Immature natural killer cell (primary cell): ENCODE measurements at regions not wholly inside any gene's neighbourhood (a gene's known extent, or its start where the extent isn't known, plus 50 kb on each side); places are given as distances from the start of the nearest gene placed in this dataset.

ENCODE experiments used
- DNase-seq, 3 donors: peaks; one replicate each; pipeline ENCODE4 v3.0.0; 2022; ENCODE audit warnings: mixed read lengths in 1 of 3
- H3K27ac Mint-ChIP-seq, 6 donors: one replicate each; pipeline ENCODE4 v1.8.0; 2020; ENCODE audit warnings: mixed read lengths in 6 of 6, mild to moderate bottlenecking in 5 of 6, inconsistent platforms in 4 of 6, moderate library complexity in 3 of 6
- H3K27me3 Mint-ChIP-seq, 3 donors: one replicate each; pipeline ENCODE4 v1.8.0; 2020 to 2021; ENCODE audit warnings: low read depth in 3 of 3, mild to moderate bottlenecking in 3 of 3, mixed read lengths in 3 of 3, moderate library complexity in 3 of 3, inconsistent platforms in 1 of 3
- H3K36me3 Mint-ChIP-seq, 3 donors: one replicate each; pipeline ENCODE4 v1.8.0; 2020; ENCODE audit warnings: mixed read lengths in 3 of 3, inconsistent platforms in 2 of 3, mild to moderate bottlenecking in 2 of 3
- H3K4me1 Mint-ChIP-seq, 2 donors: one replicate each; pipeline ENCODE4 v1.8.0; 2020; ENCODE audit warnings: inconsistent platforms in 2 of 2, mild to moderate bottlenecking in 2 of 2, mixed read lengths in 2 of 2, moderate library complexity in 1 of 2
- H3K4me3 Mint-ChIP-seq, 5 donors: one replicate each; pipeline ENCODE4 v1.8.0; 2020; ENCODE audit warnings: mild to moderate bottlenecking in 5 of 5, mixed read lengths in 5 of 5, inconsistent platforms in 3 of 5, moderate library complexity in 3 of 5
- H3K9me3 Mint-ChIP-seq, 6 donors: one replicate each; pipeline ENCODE4 v1.8.0; 2020; ENCODE audit warnings: mild to moderate bottlenecking in 6 of 6, mixed read lengths in 6 of 6, inconsistent platforms in 4 of 6, moderate library complexity in 3 of 6

DNA sequence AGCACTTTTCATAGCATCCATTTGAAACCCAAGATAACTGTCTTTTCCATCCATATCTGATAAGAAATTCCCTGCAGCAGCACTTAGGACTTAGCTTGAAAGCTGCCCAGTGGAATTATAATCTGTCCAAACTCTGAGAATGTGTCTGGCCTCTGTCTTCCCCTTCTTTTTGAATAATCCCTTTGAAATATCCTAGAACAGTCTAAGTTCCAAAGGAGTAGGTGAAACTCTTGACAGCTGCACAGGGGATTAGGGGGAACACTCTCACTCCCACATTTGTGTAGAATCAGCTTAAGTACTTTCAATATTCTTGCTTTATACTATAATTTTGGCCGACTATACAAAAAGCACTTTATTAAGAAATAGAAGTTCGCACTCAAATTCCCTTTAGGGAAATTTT is 157.7 kb downstream of the PAPSS1 start:
- Mint-ChIP-seq H3K27me3 (peaks cover 0 to 2% (median 2%) of the 10 kb centered on the region in 3 donors), H3K36me3 (no peaks in the 10 kb centered on the region), H3K4me3 (no peak overlapping the region), H3K4me1 (no peaks in the 10 kb centered on the region), H3K27ac (no peak overlapping the region), H3K9me3 (peaks cover 4 to 39% (median 8%) of the 10 kb centered on the region in 6 donors)
- DNase-seq: no peak

DNA sequence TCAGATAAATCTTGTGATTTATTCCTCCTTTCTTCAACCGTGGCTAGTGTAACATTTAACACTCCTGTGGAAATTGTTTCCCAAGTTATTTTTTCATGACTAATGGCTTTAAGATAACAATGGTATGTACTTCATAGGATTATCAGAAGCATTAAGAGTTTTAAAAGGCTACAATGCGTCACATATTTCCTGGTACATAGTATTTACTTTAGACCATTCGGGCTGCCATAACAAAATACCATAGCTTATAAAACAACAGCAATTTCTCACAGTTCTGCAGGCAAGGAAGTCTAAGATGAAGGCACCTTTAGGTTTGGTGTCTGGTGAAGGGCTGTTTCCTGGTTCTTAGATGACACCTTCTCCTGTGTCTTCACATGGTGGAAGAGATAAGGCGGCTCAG is 158.6 kb downstream of the PAPSS1 start:
- peaks cover 4 to 32% (median 6%) of the 10 kb centered on the region in 6 donors for H3K9me3 Mint-ChIP-seq
- H3K27ac Mint-ChIP-seq: no peak overlapping the region
- H3K4me1 Mint-ChIP-seq: no peaks in the 10 kb centered on the region
- no peak for DNase-seq
- H3K4me3 Mint-ChIP-seq: no peak overlapping the region
- H3K36me3 Mint-ChIP-seq: no peaks in the 10 kb centered on the region
- peaks cover 0 to 2% (median 2%) of the 10 kb centered on the region in 3 donors for H3K27me3 Mint-ChIP-seq

DNA sequence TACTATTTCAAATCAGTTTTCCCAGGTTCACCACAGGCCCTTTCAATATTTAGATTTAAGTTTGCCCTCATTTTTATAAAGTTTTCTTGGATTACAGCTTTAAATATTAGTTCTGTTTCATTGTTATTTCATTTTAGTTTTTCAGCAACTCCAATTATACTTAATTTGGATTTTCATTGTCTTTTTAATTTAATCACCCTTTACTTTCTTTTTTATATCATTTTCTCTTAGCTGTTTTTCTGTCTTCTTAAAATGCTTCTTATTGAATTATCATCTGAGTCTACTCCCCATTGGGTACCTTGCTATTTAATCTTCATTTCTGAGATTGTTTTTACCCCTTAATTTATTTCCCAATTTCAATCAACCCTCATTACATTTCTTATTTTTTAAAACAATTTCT is 160.4 kb downstream of the PAPSS1 start:
- DNase-seq: no peak
- H3K4me1 Mint-ChIP-seq: no peaks in the 10 kb centered on the region
- no peak overlapping the region for H3K27ac Mint-ChIP-seq
- H3K36me3 Mint-ChIP-seq: no peaks in the 10 kb centered on the region
- H3K27me3 Mint-ChIP-seq: peaks cover 0 to 2% (median 2%) of the 10 kb centered on the region in 3 donors
- H3K4me3 Mint-ChIP-seq: no peak overlapping the region
- peaks cover 2 to 30% (median 7%) of the 10 kb centered on the region in 6 donors for H3K9me3 Mint-ChIP-seq

DNA sequence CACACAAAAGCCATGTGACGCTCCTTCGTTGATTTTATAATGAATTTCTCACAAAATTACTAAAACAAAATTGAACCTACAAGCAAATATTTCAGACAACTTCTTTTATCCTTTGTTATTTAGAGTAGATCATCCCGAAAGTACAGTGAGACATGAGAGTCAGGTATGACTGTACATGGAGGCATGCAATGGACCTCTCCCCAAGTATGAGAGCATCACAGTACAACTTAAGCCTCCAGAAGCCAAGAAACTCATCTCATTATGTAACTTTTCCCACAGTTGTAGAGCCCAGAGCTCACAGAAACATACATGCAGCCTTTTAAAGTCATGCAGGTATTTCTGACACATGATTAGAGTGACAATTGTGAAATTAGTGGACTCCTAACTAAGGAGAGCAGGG is 167.7 kb downstream of the PAPSS1 start:
- H3K27ac Mint-ChIP-seq: no peak overlapping the region
- H3K4me1 Mint-ChIP-seq: no peaks in the 10 kb centered on the region
- peaks cover 0 to 2% (median 0%) of the 10 kb centered on the region in 3 donors for H3K27me3 Mint-ChIP-seq

DNA sequence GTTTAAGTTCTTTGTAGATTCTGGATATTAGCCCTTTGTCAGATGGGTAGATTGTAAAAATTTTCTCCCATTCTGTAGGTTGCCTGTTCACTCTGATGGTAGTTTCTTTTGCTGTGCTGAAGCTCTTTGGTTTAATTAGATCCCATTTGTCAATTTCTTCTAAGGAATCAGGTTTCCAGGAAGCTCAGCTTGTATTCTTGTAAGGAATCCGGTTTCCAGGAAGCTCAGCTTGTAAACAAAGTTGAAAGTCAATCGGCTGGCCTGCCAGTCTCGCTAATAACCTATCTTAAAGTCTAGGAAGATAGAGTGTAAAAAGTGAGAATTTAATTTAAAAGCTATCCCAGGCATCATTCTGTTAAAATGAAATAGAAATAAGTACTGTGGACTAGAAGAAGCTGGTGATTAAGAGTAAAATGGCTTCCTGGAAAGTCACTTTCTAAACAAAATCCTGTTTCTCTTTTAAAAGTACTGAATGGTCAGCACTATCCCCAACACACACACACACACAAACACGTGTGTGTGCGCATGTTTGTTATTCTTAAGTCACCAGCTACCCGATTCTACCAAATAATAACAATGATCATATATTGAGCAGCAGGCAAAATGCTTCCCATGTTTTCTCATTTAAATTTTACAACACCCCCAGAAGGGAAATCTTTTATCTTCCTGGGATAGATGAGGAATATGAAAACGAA is 171.7 kb downstream of the PAPSS1 start:
- Mint-ChIP-seq H3K4me1 (no peaks in the 10 kb centered on the region), H3K27me3 (peaks cover 0 to 5% (median 0%) of the 10 kb centered on the region in 3 donors), H3K9me3 (peaks cover 0 to 3% (median under 1%) of the 10 kb centered on the region in 6 donors), H3K4me3 (no peak overlapping the region), H3K27ac (no peak overlapping the region), H3K36me3 (no peaks in the 10 kb centered on the region)
- DNase-seq: no peak

More for the DNA sequence above, 167.7 kb downstream of the PAPSS1 start:
- Mint-ChIP-seq H3K9me3 (peaks cover 0 to 8% (median 2%) of the 10 kb centered on the region in 6 donors), H3K36me3 (no peaks in the 10 kb centered on the region), H3K4me3 (no peak overlapping the region)
- no peak for DNase-seq

DNA sequence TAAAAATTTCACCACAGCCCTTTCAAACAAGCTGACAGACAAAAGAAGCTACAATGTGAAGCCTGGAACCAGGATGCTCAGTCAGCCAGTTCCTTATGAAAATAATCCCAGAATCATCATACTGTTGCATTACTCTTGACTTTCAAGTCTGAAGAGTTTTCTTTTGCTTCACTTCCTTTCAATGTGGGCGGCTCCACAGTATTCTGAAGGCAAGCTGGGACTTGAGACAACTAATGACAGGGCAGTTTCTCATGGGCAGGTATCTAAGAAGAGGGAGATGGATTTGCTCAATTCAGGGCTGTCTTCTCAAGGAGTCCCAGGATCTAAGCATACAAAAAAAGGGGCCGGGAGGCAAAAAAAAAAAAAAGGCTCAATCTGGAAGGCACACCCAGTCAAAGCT is 173.4 kb downstream of the PAPSS1 start:
- Mint-ChIP-seq H3K36me3 (no peaks in the 10 kb centered on the region), H3K27ac (no peak overlapping the region), H3K27me3 (peaks cover 0 to 3% (median 2%) of the 10 kb centered on the region in 3 donors), H3K4me3 (no peak overlapping the region), H3K4me1 (no peaks in the 10 kb centered on the region), H3K9me3 (peaks cover 0 to 3% (median 0%) of the 10 kb centered on the region in 6 donors)
- no peak for DNase-seq

DNA sequence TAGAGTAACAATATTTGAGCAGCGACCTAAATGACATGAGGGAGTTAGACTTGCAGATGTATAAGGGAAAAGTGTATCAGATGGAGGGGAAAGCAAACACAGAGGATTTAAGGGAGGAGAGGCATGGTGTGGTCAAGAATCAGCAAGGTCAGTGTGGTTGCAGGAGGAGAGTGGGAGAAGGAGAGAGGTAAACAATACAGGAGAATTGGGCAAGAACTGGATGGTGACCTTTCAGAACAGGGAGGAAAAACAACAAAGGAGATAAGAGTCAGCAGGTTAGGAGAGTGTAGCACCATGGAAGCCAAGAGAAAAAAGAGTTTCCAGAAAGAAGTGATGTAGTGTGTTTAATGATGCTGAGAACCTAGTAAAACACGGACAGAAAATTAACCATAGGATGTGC is 178.5 kb downstream of the PAPSS1 start:
- Mint-ChIP-seq H3K27ac (no peak overlapping the region), H3K4me3 (no peak overlapping the region), H3K27me3 (peaks cover 0 to 3% (median 2%) of the 10 kb centered on the region in 3 donors), H3K36me3 (no peaks in the 10 kb centered on the region), H3K9me3 (no peaks in the 10 kb centered on the region), H3K4me1 (no peaks in the 10 kb centered on the region)
- DNase-seq: no peak

DNA sequence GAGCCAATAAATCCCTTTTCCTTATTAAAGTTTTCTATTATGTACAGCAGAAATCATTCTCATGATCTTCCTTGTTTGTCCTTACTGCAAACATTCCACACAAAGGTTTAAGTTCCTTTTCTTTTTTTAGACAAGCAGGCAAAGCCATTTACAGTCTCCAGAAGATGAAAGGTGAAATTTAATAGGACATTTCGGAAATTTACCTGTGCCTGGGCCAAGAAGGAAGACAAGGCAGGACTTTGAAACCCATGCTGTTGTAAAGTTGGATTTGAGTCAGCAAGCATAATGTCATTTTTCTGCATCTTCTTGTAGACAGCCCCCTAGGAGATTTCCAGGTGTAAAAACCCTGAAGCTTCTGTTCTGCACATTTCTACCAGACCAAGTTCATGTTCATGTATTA is 188.1 kb downstream of the PAPSS1 start:
- Mint-ChIP-seq H3K4me1 (no peaks in the 10 kb centered on the region), H3K27ac (no peak overlapping the region), H3K9me3 (no peaks in the 10 kb centered on the region), H3K4me3 (no peak overlapping the region), H3K27me3 (no peaks in the 10 kb centered on the region), H3K36me3 (no peaks in the 10 kb centered on the region)
- no peak for DNase-seq

DNA sequence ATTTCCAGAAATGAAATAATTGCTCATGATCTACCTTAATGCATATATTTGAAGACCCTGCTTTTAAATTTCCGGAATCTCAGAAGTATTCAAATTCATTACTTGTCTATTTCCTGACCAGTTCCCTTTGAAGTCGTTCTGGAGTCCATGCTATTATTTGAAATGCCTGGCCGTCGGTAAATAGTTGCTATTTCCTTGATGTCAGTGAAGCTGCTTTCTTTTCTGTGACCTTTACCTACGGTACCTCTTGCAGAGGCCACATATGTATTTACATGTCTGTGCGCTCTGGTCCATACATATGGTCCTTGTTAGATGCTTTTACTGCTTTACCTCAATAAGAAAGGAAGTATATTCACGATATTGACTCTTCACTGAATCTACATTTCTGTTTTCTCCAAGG is 199.7 kb downstream of the PAPSS1 start:
- no peaks in the 10 kb centered on the region for H3K36me3 Mint-ChIP-seq
- H3K9me3 Mint-ChIP-seq: peaks cover 0 to 11% (median 4%) of the 10 kb centered on the region in 6 donors
- peaks cover 0 to 3% (median 0%) of the 10 kb centered on the region in 3 donors for H3K27me3 Mint-ChIP-seq

DNA sequence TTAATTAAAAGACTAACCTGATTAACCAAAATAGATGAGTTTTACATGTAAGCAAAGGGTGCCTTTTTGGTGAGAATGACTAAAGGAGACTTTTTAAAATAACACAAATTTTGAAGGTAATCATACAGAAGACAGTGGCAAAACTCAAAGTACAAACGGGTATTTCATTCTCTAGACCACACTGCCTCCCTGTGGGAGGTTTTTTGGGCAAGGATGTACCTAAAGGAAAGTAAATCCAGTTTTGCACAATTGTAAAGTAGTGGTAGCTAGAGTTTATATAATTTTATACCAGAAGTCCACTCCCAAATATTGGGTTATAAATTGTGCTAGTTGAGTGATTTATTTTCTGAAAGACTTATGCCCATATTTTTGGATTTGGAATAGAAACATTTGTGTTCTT is 201.0 kb downstream of the PAPSS1 start:
- Mint-ChIP-seq H3K9me3 (peaks cover 0 to 11% (median 4%) of the 10 kb centered on the region in 6 donors), H3K36me3 (no peaks in the 10 kb centered on the region), H3K4me1 (no peaks in the 10 kb centered on the region), H3K27ac (no peak overlapping the region), H3K4me3 (no peak overlapping the region), H3K27me3 (peaks cover 0 to 3% (median 0%) of the 10 kb centered on the region in 3 donors)
- no peak for DNase-seq

More for the DNA sequence above, 199.7 kb downstream of the PAPSS1 start:
- DNase-seq: no peak
- Mint-ChIP-seq H3K4me3 (no peak overlapping the region), H3K27ac (no peak overlapping the region), H3K4me1 (no peaks in the 10 kb centered on the region)

DNA sequence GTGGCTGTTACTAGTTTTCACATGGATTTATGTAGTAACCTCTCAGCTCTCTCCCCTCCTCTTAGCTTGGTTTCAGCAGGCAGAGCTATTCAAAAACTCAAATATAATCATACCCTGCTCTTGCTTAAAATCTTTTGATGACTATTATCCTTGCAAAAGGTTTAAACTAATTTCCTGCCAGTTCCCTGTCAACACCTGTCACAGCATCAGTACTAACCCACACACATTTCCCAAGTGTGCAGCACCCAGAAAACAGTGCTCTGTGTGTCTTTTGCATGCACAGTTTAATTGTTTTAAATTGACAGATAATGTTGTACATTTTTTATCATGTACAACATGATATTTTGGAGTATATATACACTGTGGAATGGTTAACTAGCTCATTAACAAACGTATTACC is 202.0 kb downstream of the PAPSS1 start:
- DNase-seq: no peak
- Mint-ChIP-seq H3K4me1 (no peaks in the 10 kb centered on the region), H3K4me3 (no peak overlapping the region), H3K27ac (no peak overlapping the region), H3K36me3 (no peaks in the 10 kb centered on the region), H3K9me3 (peaks cover 0 to 5% (median 2%) of the 10 kb centered on the region in 6 donors), H3K27me3 (peaks cover 0 to 3% (median 0%) of the 10 kb centered on the region in 3 donors)

DNA sequence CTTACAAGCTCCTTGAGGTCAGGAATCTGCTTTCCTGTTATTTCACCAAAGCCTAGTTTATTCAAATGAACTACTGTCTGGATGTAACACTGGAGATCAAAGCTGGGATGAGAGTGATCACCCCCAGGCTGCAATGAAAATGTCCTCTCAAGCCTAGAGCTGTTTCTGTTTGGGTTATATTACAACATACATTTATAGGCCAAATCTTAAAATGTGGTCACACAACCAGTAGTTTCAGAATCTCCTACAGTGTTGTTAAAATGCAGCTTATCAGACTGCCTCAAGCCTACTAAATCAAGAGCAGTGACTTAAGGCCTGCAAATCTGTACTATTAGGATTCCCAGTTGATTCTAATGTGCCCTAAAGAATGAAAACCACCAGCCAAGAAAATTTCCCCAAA is 207.5 kb downstream of the PAPSS1 start:
- Mint-ChIP-seq H3K9me3 (peaks cover 0 to 5% (median 0%) of the 10 kb centered on the region in 6 donors), H3K4me3 (no peak overlapping the region), H3K27ac (no peak overlapping the region), H3K4me1 (no peaks in the 10 kb centered on the region), H3K36me3 (no peaks in the 10 kb centered on the region), H3K27me3 (peaks cover 0 to 1% (median 0%) of the 10 kb centered on the region in 3 donors)
- DNase-seq: no peak

DNA sequence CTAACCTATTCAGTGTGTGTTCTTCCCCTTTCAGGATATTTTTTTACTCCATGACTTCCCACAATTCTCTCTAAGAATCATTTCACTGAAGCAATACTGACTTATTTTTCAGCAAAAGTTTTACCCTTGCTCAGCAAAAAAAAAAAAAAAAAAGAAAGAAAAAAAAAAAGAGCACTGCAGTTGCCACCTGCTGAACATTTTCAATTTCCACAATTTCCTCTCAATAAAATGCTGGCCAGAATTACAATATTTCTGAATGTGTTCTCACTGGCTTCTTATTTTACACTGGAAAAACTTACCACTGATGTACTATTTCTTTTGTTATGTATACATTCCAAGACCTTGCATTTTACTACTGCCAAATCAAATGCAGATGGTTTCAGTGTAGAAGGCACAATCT is 210.4 kb downstream of the PAPSS1 start:
- Mint-ChIP-seq H3K9me3 (peaks cover 0 to 6% (median 2%) of the 10 kb centered on the region in 6 donors), H3K36me3 (no peaks in the 10 kb centered on the region), H3K4me1 (no peaks in the 10 kb centered on the region), H3K4me3 (no peak overlapping the region), H3K27me3 (peaks cover 0 to under 1% (median 0%) of the 10 kb centered on the region in 3 donors), H3K27ac (no peak overlapping the region)
- no peak for DNase-seq

DNA sequence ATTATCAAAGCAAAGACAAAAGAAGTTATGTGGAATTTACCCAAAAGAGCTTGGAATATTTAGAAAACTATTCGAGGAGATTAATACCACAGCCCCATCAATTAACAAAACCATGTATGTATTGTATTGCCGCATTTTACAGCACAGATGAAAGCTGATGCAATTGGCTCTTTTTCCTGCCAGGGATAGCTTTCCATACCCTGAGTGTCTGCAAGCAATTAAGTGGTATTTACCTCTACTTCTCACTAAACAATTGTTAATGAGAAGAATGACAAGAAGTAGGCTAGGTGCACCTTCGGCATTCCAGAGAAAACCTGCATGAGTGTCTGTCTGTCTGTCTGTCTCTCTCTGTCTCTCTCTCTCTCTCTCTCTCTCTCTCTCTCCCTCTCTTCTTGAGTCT is 219.5 kb downstream of the PAPSS1 start:
- Mint-ChIP-seq H3K4me3 (no peak overlapping the region), H3K27me3 (peaks cover 0 to 4% (median 3%) of the 10 kb centered on the region in 3 donors), H3K27ac (no peak overlapping the region), H3K36me3 (peaks cover 0 to 6% (median 0%) of the 10 kb centered on the region in 3 donors), H3K4me1 (no peaks in the 10 kb centered on the region), H3K9me3 (peaks cover 2 to 30% (median 10%) of the 10 kb centered on the region in 6 donors)
- DNase-seq: no peak

DNA sequence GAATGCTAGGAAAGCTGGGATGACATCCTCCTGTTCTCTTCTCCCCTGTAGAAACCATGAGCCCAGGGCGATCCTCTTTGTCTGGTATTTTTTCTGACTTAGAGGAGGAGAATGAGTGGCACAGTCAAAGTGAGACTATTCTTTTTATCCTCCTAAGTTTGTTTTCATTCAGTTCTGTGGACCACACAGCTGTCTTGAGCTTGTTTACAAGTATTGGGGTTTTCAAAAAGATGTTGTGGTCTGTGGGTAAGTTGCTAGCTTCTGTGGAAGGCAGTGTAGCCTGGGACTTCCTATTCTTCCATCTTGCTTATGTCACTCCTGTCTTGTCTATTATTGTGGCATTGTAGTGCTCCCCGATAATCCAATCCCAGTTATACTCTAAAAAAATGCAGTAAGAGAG is 223.0 kb downstream of the PAPSS1 start:
- peaks cover 0 to 32% (median 6%) of the 10 kb centered on the region in 6 donors for H3K9me3 Mint-ChIP-seq
- peaks cover 0 to 3% (median 0%) of the 10 kb centered on the region in 3 donors for H3K27me3 Mint-ChIP-seq
- H3K4me3 Mint-ChIP-seq: no peak overlapping the region
- H3K4me1 Mint-ChIP-seq: no peaks in the 10 kb centered on the region
- DNase-seq: no peak
- no peak overlapping the region for H3K27ac Mint-ChIP-seq
- H3K36me3 Mint-ChIP-seq: peaks cover 0 to 6% (median 0%) of the 10 kb centered on the region in 3 donors
